WTC11 (cell line): ENCODE measurements at regions not wholly inside any gene's neighbourhood (a gene's known extent, or its start where the extent isn't known, plus 50 kb on each side); places are given as distances from the start of the nearest gene placed in this dataset.

Experiments
- CDX4 ChIP-seq: fragments of 250-450 bp; sonication (Bioruptor Pico); IDR thresholded peaks from 2 replicates; pipeline ENCODE4 v1.9.0; 2021; ENCODE audit warnings: moderate library complexity, mild to moderate bottlenecking, inconsistent platforms, borderline replicate concordance
- TEAD4 ChIP-seq: sonication (generic); formaldehyde crosslinking; IDR thresholded peaks from 2 replicates; pipeline ENCODE4 v1.8.0; 2022; ENCODE audit warnings: mild to moderate bottlenecking, missing genetic modification reagents
- ZNF232 ChIP-seq: sonication (generic); formaldehyde crosslinking; IDR thresholded peaks from 2 replicates; pipeline ENCODE4 v1.8.0; 2022; ENCODE audit warnings: mild to moderate bottlenecking, missing genetic modification reagents
- TF ChIP-seq, protein P1 (sequence below): fragments of 200-600 bp; IDR thresholded peaks from 2 replicates; pipeline ENCODE4 v1.8.0; 2022; ENCODE audit warnings: antibody characterized with exemption

DNA sequence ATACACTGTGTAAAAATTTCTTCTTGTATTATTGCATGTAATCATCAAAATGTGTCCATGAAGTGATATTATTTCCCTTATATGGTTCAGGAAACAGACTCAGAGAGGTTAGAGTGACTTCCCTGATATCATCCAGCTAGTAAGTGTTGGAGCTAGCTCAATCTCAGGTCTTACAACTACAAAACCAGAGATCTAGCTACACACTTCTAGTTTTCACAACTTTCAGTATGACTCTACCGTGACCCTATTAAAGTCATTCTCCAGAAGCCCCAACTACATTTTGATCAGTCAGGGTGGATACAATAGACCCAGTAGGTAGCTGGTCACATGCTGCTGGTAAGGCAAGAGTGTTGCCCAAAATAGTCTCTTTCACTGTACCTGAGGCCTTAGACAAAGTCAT is 165.3 kb downstream of the GOLIM4 start:
- TF ChIP-seq, protein P1, sequence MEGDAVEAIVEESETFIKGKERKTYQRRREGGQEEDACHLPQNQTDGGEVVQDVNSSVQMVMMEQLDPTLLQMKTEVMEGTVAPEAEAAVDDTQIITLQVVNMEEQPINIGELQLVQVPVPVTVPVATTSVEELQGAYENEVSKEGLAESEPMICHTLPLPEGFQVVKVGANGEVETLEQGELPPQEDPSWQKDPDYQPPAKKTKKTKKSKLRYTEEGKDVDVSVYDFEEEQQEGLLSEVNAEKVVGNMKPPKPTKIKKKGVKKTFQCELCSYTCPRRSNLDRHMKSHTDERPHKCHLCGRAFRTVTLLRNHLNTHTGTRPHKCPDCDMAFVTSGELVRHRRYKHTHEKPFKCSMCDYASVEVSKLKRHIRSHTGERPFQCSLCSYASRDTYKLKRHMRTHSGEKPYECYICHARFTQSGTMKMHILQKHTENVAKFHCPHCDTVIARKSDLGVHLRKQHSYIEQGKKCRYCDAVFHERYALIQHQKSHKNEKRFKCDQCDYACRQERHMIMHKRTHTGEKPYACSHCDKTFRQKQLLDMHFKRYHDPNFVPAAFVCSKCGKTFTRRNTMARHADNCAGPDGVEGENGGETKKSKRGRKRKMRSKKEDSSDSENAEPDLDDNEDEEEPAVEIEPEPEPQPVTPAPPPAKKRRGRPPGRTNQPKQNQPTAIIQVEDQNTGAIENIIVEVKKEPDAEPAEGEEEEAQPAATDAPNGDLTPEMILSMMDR: no peak
- TF ChIP-seq TEAD4 (CRISPR knock-in tag): no peak
- TF ChIP-seq ZNF232: no peak
- TF ChIP-seq CDX4: no peak
